22Rv1 (cell line): ENCODE measurements at regions not wholly inside any gene's neighbourhood (a gene's known extent, or its start where the extent isn't known, plus 50 kb on each side); places are given as distances from the start of the nearest gene placed in this dataset.

Experiments used
- ZFX ChIP-seq: fragments of 450-650 bp; IDR thresholded peaks from 2 replicates; pipeline ENCODE4 v1.6.1; 2017; ENCODE audit warnings: antibody characterized with exemption, borderline replicate concordance
- TF ChIP-seq, protein P1 (sequence below): fragments of 450-650 bp; IDR thresholded peaks from 2 replicates; pipeline ENCODE4 v1.5.1; 2017; ENCODE audit warnings: mild to moderate bottlenecking

GRCh38 chr4:63214076-63214475 is 1195.2 kb downstream of the TECRL start:
- TF ChIP-seq, protein P1, sequence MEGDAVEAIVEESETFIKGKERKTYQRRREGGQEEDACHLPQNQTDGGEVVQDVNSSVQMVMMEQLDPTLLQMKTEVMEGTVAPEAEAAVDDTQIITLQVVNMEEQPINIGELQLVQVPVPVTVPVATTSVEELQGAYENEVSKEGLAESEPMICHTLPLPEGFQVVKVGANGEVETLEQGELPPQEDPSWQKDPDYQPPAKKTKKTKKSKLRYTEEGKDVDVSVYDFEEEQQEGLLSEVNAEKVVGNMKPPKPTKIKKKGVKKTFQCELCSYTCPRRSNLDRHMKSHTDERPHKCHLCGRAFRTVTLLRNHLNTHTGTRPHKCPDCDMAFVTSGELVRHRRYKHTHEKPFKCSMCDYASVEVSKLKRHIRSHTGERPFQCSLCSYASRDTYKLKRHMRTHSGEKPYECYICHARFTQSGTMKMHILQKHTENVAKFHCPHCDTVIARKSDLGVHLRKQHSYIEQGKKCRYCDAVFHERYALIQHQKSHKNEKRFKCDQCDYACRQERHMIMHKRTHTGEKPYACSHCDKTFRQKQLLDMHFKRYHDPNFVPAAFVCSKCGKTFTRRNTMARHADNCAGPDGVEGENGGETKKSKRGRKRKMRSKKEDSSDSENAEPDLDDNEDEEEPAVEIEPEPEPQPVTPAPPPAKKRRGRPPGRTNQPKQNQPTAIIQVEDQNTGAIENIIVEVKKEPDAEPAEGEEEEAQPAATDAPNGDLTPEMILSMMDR: no peak
- no peak for TF ChIP-seq ZFX
